GM21723 (cell line): ENCODE measurements at regions not wholly inside any gene's neighbourhood (a gene's known extent, or its start where the extent isn't known, plus 50 kb on each side); places are given as distances from the start of the nearest gene placed in this dataset.
A peak's percentile ranks its signal among the peaks of the same experiment; 100 is the strongest.

ENCODE experiments used
- ATAC-seq: cut with Tn5 transposase; IDR thresholded peaks from one replicate; pipeline ENCODE4 v1.9.1; 2021; ENCODE audit warnings: mild to moderate bottlenecking, moderate library complexity; ENCODE audit not compliant: unreplicated experiment

- ATAC-seq = no peak
Measured at GRCh38 chr6:115728171-115728570, 332.5 kb downstream of the FRK start.

- ATAC-seq = no peak
Measured at GRCh38 chr6:115721564-115721963, 339.1 kb downstream of the FRK start.

- ATAC-seq = no peak
Measured at GRCh38 chr6:115720900-115721299, 339.8 kb downstream of the FRK start.

- peak; percentile 50 for ATAC-seq
Measured at GRCh38 chr6:115717472-115717871, 343.2 kb downstream of the FRK start.

GRCh38 chr6:115717062-115717461, 343.6 kb downstream of the FRK start:
- peak; percentile 95 for ATAC-seq

GRCh38 chr6:115712291-115712961, 348.3 kb downstream of the FRK start:
- ATAC-seq = no peak

GRCh38 chr6:115708850-115709249, 351.8 kb downstream of the FRK start:
- ATAC-seq = no peak

- no peak for ATAC-seq
Measured at GRCh38 chr6:115706981-115707380, 353.7 kb downstream of the FRK start.

- no peak for ATAC-seq
Measured at GRCh38 chr6:115706324-115706723, 354.4 kb downstream of the FRK start.

GRCh38 chr6:115704028-115704427, 356.7 kb downstream of the FRK start:
- no peak for ATAC-seq

- no peak for ATAC-seq
Measured at GRCh38 chr6:115691433-115691832, 369.3 kb downstream of the FRK start.

GRCh38 chr6:115690854-115691253, 369.8 kb downstream of the FRK start:
- ATAC-seq = no peak

- no peak for ATAC-seq
Measured at GRCh38 chr6:115681978-115682775, 378.5 kb downstream of the FRK start.

- ATAC-seq = no peak
Measured at GRCh38 chr6:115680621-115681020, 380.1 kb downstream of the FRK start.

- no peak for ATAC-seq
Measured at GRCh38 chr6:115677198-115677597, 383.5 kb downstream of the FRK start.

- no peak for ATAC-seq
Measured at GRCh38 chr6:115675443-115675842, 385.2 kb downstream of the FRK start.

GRCh38 chr6:115668781-115669180, 391.9 kb downstream of the FRK start:
- no peak for ATAC-seq

GRCh38 chr6:115668211-115668610, 392.5 kb downstream of the FRK start:
- no peak for ATAC-seq

GRCh38 chr6:115667478-115668026, 393.1 kb downstream of the FRK start:
- no peak for ATAC-seq

GRCh38 chr6:115666997-115667396, 393.7 kb downstream of the FRK start:
- ATAC-seq = no peak

GRCh38 chr6:115665310-115665709, 395.4 kb downstream of the FRK start:
- ATAC-seq = no peak

- no peak for ATAC-seq
Measured at GRCh38 chr6:115663681-115664080, 397.0 kb downstream of the FRK start.
